Ishikawa (cell line): ENCODE measurements at regions not wholly inside any gene's neighbourhood (a gene's known extent, or its start where the extent isn't known, plus 50 kb on each side); places are given as distances from the start of the nearest gene placed in this dataset.

Experiments used
- CEBPB ChIP-seq: IDR thresholded peaks from 2 replicates; pipeline ENCODE4 v1.6.1; 2012
- CREB1 ChIP-seq: IDR thresholded peaks from 2 replicates; pipeline ENCODE4 v1.6.1; 2012; ENCODE audit warnings: low read depth
- EGR1 ChIP-seq: IDR thresholded peaks from 2 replicates; pipeline ENCODE4 v1.6.1; 2012
- EP300 ChIP-seq: IDR thresholded peaks from 2 replicates; pipeline ENCODE4 v1.6.1; 2012; ENCODE audit warnings: borderline replicate concordance
- FOXM1 ChIP-seq: IDR thresholded peaks from 2 replicates; pipeline ENCODE4 v1.6.1; 2012; ENCODE audit warnings: low read depth, borderline replicate concordance
- MAX ChIP-seq: IDR thresholded peaks from 2 replicates; pipeline ENCODE4 v1.6.1; 2012
- NFIC ChIP-seq: IDR thresholded peaks from 2 replicates; pipeline ENCODE4 v1.6.1; 2012
- RAD21 ChIP-seq: IDR thresholded peaks from 2 replicates; pipeline ENCODE4 v1.6.1; 2012; ENCODE audit warnings: low read depth
- REST ChIP-seq: IDR thresholded peaks from 2 replicates; pipeline ENCODE4 v1.6.1; 2012; ENCODE audit warnings: low read depth, mild to moderate bottlenecking
- TAF1 ChIP-seq: IDR thresholded peaks from 2 replicates; pipeline ENCODE4 v1.6.1; 2012; ENCODE audit warnings: low read depth, mild to moderate bottlenecking
- TCF12 ChIP-seq: IDR thresholded peaks from 2 replicates; pipeline ENCODE4 v1.6.1; 2012; ENCODE audit warnings: low read depth
- TEAD4 ChIP-seq: IDR thresholded peaks from 2 replicates; pipeline ENCODE4 v1.6.1; 2012
- USF1 ChIP-seq: IDR thresholded peaks from 2 replicates; pipeline ENCODE4 v1.6.1; 2012
- YY1 ChIP-seq: IDR thresholded peaks from 2 replicates; pipeline ENCODE4 v1.6.1; 2012; ENCODE audit warnings: low read depth
- ZBTB7A ChIP-seq: IDR thresholded peaks from 2 replicates; pipeline ENCODE4 v1.6.1; 2012; ENCODE audit warnings: low read depth

GRCh38 chr13:76620036-76620435 is 266.2 kb downstream of the KCTD12 start:
- TF ChIP-seq TEAD4 (no peak), CEBPB (no peak), USF1 (no peak), ZBTB7A (no peak), CREB1 (no peak), FOXM1 (no peak), MAX (no peak), YY1 (no peak)

GRCh38 chr13:76619631-76620030 is 266.6 kb downstream of the KCTD12 start:
- TF ChIP-seq REST (no peak), MAX (no peak), YY1 (no peak)

GRCh38 chr13:76610819-76611415 is 275.3 kb downstream of the KCTD12 start:
- TF ChIP-seq TCF12 (no peak), YY1 (no peak), TAF1 (no peak), MAX (no peak), TEAD4 (no peak)

- TF ChIP-seq YY1 = no peak
- no peak for TF ChIP-seq EGR1
- no peak for TF ChIP-seq EP300
- TF ChIP-seq NFIC = no peak
- no peak for TF ChIP-seq CREB1
- TF ChIP-seq ZBTB7A = no peak
- no peak for TF ChIP-seq RAD21
- no peak for TF ChIP-seq TAF1
- TF ChIP-seq USF1 = no peak
- TF ChIP-seq TEAD4 = no peak
These were observed 276.6 kb downstream of the KCTD12 start for GRCh38 chr13:76609643-76610042.

- TF ChIP-seq CREB1 (no peak), FOXM1 (no peak), TEAD4 (no peak), TCF12 (no peak), MAX (no peak), CEBPB (no peak), ZBTB7A (no peak), EGR1 (no peak), RAD21 (no peak), YY1 (no peak), REST (no peak), USF1 (no peak), NFIC (no peak), TAF1 (no peak), EP300 (no peak)
These were observed 278.3 kb downstream of the KCTD12 start for GRCh38 chr13:76607866-76608265.

- TF ChIP-seq USF1 = no peak
- no peak for TF ChIP-seq MAX
- no peak for TF ChIP-seq CEBPB
- TF ChIP-seq EP300 = no peak
- TF ChIP-seq EGR1 = no peak
- TF ChIP-seq ZBTB7A = no peak
- TF ChIP-seq FOXM1 = no peak
- no peak for TF ChIP-seq TEAD4
- TF ChIP-seq CREB1 = no peak
- no peak for TF ChIP-seq REST
- TF ChIP-seq YY1 = no peak
- no peak for TF ChIP-seq NFIC
- no peak for TF ChIP-seq RAD21
- no peak for TF ChIP-seq TAF1
- no peak for TF ChIP-seq TCF12
These were observed 286.1 kb downstream of the KCTD12 start for GRCh38 chr13:76600081-76600480.
